ENCODE measurements at regions not wholly inside any gene's neighbourhood (a gene's known extent, or its start where the extent isn't known, plus 50 kb on each side); places are given as distances from the start of the nearest gene placed in this dataset.
A peak's percentile ranks its signal among the peaks of the same experiment; 100 is the strongest.
"Not testable (repeated sequence)": the region's sequence is repeated elsewhere in the genome, so short reads cannot be mapped to it uniquely, and the experiment has no call there.

- no peaks in the 10 kb centered on the region for H3K36me3 ChIP-seq
- DNase-seq, result no peak
- WGBS, 2 donors, result 88 to 90% methylated on average over 2 of the region's 2 CpGs
- H3K27ac ChIP-seq, result no peak overlapping the region
- H3K4me3 ChIP-seq, result no peak overlapping the region
- no peaks in the 10 kb centered on the region for H3K4me1 ChIP-seq
- intact Hi-C loops (cut with DNase I), result no loop called here
- H3K27me3 ChIP-seq, result no peaks in the 10 kb centered on the region
- TF ChIP-seq, protein P1, sequence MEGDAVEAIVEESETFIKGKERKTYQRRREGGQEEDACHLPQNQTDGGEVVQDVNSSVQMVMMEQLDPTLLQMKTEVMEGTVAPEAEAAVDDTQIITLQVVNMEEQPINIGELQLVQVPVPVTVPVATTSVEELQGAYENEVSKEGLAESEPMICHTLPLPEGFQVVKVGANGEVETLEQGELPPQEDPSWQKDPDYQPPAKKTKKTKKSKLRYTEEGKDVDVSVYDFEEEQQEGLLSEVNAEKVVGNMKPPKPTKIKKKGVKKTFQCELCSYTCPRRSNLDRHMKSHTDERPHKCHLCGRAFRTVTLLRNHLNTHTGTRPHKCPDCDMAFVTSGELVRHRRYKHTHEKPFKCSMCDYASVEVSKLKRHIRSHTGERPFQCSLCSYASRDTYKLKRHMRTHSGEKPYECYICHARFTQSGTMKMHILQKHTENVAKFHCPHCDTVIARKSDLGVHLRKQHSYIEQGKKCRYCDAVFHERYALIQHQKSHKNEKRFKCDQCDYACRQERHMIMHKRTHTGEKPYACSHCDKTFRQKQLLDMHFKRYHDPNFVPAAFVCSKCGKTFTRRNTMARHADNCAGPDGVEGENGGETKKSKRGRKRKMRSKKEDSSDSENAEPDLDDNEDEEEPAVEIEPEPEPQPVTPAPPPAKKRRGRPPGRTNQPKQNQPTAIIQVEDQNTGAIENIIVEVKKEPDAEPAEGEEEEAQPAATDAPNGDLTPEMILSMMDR (IDR thresholded peaks at IDR 0.05), result peak in 1 of 9 donors; percentile 18
- no peak for ATAC-seq
- no peaks in the 10 kb centered on the region for H3K9me3 ChIP-seq
Measured at GRCh38 chr12:33514893-33515292, 75.3 kb upstream of the SYT10 start.

- Histone ChIP-seq H3K27me3 (no peaks in the 10 kb centered on the region), H3K4me3 (no peak overlapping the region), H3K4me1 (no peaks in the 10 kb centered on the region), H3K36me3 (no peaks in the 10 kb centered on the region), H3K9me3 (no peaks in the 10 kb centered on the region), H3K27ac (no peak overlapping the region)
- ATAC-seq (no peak), DNase-seq (no peak)
- TF ChIP-seq, protein P1 (IDR thresholded peaks at IDR 0.05), result no peak
- intact Hi-C loops (cut with DNase I), result no loop called here
Measured at GRCh38 chr12:33519566-33519965, 79.9 kb upstream of the SYT10 start.

GRCh38 chr12:33520505-33521302, 81.1 kb upstream of the SYT10 start:
- WGBS, 2 donors, result 69 to 74% methylated on average over 12 of the region's 12 CpGs
- H3K36me3 ChIP-seq; H3K27ac ChIP-seq; H3K9me3 ChIP-seq; ATAC-seq; intact Hi-C loops (cut with DNase I); DNase-seq; H3K27me3 ChIP-seq; H3K4me1 ChIP-seq; H3K4me3 ChIP-seq: not testable (repeated sequence)

GRCh38 chr12:33529031-33529430, 89.4 kb upstream of the SYT10 start:
- Histone ChIP-seq H3K27ac (no peak overlapping the region), H3K36me3 (no peaks in the 10 kb centered on the region), H3K4me3 (no peak overlapping the region), H3K9me3 (peaks cover 0 to 11% (median 4%) of the 10 kb centered on the region in 11 donors), H3K4me1 (no peaks in the 10 kb centered on the region), H3K27me3 (no peaks in the 10 kb centered on the region)
- intact Hi-C loops (cut with DNase I), result no loop called here
- ATAC-seq (no peak), DNase-seq (no peak)
- TF ChIP-seq, protein P1 (IDR thresholded peaks at IDR 0.05), result no peak
- WGBS, 2 donors, result 73 to 77% methylated on average over 2 of the region's 2 CpGs

DNA sequence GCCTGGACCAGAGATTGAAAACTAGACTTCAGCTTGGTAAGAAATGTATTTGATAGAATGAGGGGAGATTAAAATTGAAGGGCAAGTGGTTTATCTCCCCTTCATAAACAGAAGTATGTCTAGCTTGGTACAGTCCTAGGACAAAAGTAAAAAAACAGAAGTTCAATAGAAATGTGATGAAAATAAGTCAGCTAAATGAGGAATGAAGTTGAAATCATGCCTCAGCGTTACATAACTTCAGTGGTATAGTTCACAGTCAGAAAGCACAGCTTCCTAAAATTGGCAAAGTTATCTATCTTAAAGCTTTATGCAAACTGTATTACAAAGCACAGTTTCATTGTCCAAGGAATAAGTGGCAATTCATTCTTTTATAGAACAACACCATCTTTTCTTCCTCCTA, 90.2 kb upstream of the SYT10 start:
- intact Hi-C loops (cut with DNase I), result no loop called here
- TF ChIP-seq, protein P1 (IDR thresholded peaks at IDR 0.05), result no peak
- H3K4me1 ChIP-seq, result no peaks in the 10 kb centered on the region
- 82 to 90% methylated on average over 1 of the region's 1 CpG for WGBS, 2 donors
- DNase-seq, result no peak
- H3K4me3 ChIP-seq, result no peak overlapping the region
- H3K27ac ChIP-seq, result no peak overlapping the region
- H3K9me3 ChIP-seq, result peaks cover 0 to 11% (median 4%) of the 10 kb centered on the region in 11 donors
- no peak for ATAC-seq
- no peaks in the 10 kb centered on the region for H3K36me3 ChIP-seq
- no peaks in the 10 kb centered on the region for H3K27me3 ChIP-seq

Measured in heart right ventricle (tissue), 16 donors.